ENCODE measurements at regions not wholly inside any gene's neighbourhood (a gene's known extent, or its start where the extent isn't known, plus 50 kb on each side); places are given as distances from the start of the nearest gene placed in this dataset.

DNA sequence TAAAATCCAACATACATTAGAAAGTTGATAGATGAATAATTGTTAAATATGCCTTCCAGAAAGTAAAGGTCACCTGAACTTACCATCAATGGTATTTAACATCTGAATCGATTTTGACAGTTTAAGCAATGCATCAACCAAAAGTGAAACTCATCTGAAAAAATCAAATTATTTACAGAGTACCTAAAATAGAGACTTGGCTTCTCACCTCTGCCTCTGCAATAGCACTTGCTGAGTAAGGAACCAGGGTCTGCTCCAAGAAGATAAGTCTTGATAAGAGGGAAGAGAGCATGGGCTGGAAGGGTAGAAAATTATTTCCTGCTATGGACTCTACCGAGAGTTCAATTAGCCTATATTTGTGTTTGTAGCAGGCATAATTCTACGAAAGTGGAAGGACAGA lies 868.3 kb downstream of the STIM2 start:
- TF ChIP-seq POLR2AphosphoS5 (IDR thresholded peaks at IDR 0.05): no peak
- no peak for TF ChIP-seq POLR2A (IDR thresholded peaks at IDR 0.05)
- TF ChIP-seq, protein P1, sequence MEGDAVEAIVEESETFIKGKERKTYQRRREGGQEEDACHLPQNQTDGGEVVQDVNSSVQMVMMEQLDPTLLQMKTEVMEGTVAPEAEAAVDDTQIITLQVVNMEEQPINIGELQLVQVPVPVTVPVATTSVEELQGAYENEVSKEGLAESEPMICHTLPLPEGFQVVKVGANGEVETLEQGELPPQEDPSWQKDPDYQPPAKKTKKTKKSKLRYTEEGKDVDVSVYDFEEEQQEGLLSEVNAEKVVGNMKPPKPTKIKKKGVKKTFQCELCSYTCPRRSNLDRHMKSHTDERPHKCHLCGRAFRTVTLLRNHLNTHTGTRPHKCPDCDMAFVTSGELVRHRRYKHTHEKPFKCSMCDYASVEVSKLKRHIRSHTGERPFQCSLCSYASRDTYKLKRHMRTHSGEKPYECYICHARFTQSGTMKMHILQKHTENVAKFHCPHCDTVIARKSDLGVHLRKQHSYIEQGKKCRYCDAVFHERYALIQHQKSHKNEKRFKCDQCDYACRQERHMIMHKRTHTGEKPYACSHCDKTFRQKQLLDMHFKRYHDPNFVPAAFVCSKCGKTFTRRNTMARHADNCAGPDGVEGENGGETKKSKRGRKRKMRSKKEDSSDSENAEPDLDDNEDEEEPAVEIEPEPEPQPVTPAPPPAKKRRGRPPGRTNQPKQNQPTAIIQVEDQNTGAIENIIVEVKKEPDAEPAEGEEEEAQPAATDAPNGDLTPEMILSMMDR (IDR thresholded peaks at IDR 0.05): no peak
- 78 to 88% methylated on average over 3 of the region's 3 CpGs for WGBS, 2 donors
- no peaks in the 10 kb centered on the region for H3K36me3 ChIP-seq

DNA sequence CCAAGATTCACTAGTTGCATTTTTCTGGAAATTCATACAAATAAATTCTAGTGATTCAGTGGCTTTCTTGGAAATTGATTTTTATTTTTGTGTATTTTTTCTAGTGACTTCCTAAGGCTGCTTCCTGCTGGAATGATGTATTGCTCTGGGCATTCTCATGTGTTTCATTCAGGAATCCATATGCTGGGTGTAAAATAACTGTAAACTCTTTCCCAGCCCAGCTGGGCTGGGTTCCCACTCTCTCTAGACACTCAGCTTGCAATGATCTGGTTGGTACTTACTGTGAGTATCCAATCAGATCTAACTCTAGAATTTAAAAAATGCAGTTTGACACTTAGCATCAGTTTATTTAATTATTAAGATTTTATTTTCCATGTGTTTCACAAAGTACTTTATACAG lies 882.2 kb downstream of the STIM2 start:
- H3K27me3 ChIP-seq: no peaks in the 10 kb centered on the region
- TF ChIP-seq, protein P1 (IDR thresholded peaks at IDR 0.05): no peak
- TF ChIP-seq POLR2A (IDR thresholded peaks at IDR 0.05) (no peak), EP300 (IDR thresholded peaks at IDR 0.05) (no peak), POLR2AphosphoS5 (IDR thresholded peaks at IDR 0.05) (no peak)
- no peaks in the 10 kb centered on the region for H3K4me1 ChIP-seq
- no peak overlapping the region for H3K27ac ChIP-seq
- ATAC-seq (ENCODE audit: low FRiP score in 2 of 2) (no peak), DNase-seq (no peak)
- H3K9me3 ChIP-seq: no peaks in the 10 kb centered on the region
- no peaks in the 10 kb centered on the region for H3K36me3 ChIP-seq
- no peak overlapping the region for H3K4me3 ChIP-seq

More for the DNA sequence above, 868.3 kb downstream of the STIM2 start:
- H3K27me3 ChIP-seq: no peaks in the 10 kb centered on the region
- no peaks in the 10 kb centered on the region for H3K4me1 ChIP-seq
- DNase-seq: no peak
- no peak overlapping the region for H3K4me3 ChIP-seq
- no peak for ATAC-seq (ENCODE audit: low FRiP score in 2 of 2)
- H3K9me3 ChIP-seq: no peaks in the 10 kb centered on the region
- H3K27ac ChIP-seq: no peak overlapping the region

DNA sequence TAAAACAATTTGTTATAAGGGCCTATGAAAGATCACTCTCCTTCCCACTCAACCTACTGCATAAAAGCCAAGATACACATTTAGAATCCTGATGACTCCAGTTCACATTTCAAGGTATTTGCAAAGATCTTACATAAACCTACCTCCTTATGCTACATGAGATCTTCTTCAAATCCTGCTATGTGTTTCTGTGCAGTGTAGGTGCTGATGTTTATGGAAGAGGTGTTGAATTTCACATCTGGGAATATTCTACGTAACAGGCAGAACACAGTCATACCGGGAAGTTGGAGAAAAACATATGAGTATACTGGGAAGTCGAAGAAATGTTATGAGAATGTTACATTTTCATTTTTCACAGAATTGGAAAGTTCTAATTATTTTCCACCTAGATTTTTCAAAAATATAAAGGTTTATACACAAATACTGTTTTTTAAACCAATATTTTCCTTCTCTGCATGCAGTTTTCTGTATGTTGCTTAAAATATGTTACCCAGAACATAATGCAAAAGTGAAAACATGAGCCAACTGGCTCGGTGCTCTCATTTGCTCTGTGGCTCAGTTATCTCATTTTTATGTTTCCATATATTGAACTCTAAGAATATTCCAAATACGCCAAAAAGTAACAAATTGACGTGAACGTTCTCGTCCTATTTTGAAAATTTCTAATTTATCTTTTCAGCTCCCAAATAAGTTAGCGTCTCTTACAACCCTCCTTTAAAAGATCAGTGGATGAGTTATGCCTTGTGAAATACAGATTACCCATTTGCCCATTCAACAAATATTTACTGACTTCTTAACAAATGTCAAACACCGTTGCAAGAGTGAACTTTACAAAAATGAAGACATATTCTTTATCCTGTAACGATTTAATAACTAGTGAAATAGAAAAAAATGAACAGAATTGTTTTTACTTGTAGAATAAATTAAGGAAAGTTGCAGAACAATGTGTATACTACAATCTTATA lies 899.3 kb downstream of the STIM2 start:
- no peaks in the 10 kb centered on the region for H3K4me1 ChIP-seq
- H3K27ac ChIP-seq: no peak overlapping the region
- ATAC-seq (ENCODE audit: low FRiP score in 2 of 2): no peak
- no peak for TF ChIP-seq POLR2A (IDR thresholded peaks at IDR 0.05)
- TF ChIP-seq, protein P1 (IDR thresholded peaks at IDR 0.05): no peak
- TF ChIP-seq EP300 (IDR thresholded peaks at IDR 0.05): no peak
- no peak for TF ChIP-seq POLR2AphosphoS5 (IDR thresholded peaks at IDR 0.05)
- H3K4me3 ChIP-seq: no peak overlapping the region
- H3K36me3 ChIP-seq: no peaks in the 10 kb centered on the region
- no peak for DNase-seq
- H3K27me3 ChIP-seq: no peaks in the 10 kb centered on the region
- WGBS, 2 donors: 77 to 80% methylated on average over 11 of the region's 11 CpGs
- no peaks in the 10 kb centered on the region for H3K9me3 ChIP-seq

DNA sequence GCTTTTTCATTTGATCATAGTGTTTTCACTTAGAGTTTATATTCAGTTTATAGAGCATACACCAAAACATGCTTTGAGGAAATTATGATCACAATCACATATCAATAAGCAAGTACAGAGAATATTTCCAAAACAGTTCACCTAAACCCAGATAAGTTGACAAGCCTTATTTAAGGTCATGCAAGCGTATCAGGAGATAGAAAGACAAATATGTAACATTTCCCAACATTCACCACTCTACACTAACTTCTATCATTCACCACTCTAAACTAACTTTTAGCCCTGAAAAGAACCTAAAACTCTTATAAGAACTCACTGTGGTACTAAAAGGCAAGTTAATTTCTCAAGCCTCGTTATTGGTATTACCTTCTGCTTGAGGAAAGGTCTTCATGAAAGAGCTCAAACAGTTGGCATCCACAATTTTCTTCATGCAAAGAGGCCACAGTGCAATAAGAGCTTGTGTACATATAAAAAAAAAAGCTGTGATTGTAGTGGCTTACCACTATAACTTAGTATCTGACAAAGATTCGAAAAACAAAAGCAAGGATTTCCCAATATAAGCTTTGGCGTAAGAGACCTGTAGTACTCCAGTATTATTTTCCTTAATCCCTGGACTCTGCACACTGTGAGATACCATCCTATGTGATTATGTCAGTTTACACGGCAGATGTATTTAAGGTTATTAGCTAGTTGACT lies 903.3 kb downstream of the STIM2 start:
- ATAC-seq (ENCODE audit: low FRiP score in 2 of 2): no peak
- Histone ChIP-seq H3K9me3 (no peaks in the 10 kb centered on the region), H3K36me3 (no peaks in the 10 kb centered on the region), H3K4me1 (no peaks in the 10 kb centered on the region), H3K4me3 (no peak overlapping the region), H3K27me3 (no peaks in the 10 kb centered on the region), H3K27ac (no peak overlapping the region)
- 69% methylated on average over 5 of the region's 5 CpGs for WGBS, 2 donors
- no peak for DNase-seq
- no peak for TF ChIP-seq EP300 (IDR thresholded peaks at IDR 0.05)
- no peak for TF ChIP-seq POLR2AphosphoS5 (IDR thresholded peaks at IDR 0.05)
- TF ChIP-seq POLR2A (IDR thresholded peaks at IDR 0.05): no peak
- TF ChIP-seq, protein P1 (IDR thresholded peaks at IDR 0.05): no peak
